GM12878 (cell line): ENCODE measurements at regions not wholly inside any gene's neighbourhood (a gene's known extent, or its start where the extent isn't known, plus 50 kb on each side); places are given as distances from the start of the nearest gene placed in this dataset.

ENCODE experiments used
- ATAC-seq: fragments of 200-7000 bp; cut with Tn5 transposase; 3 replicates; pipeline ENCODE4 v1.9.1; 2020; ENCODE audit warnings: mild to moderate bottlenecking, moderate library complexity
- BruUV-seq: library from RNA; stranded (reverse); fragments of 400-500 nt; replicated peaks from 2 replicates; lab custom pipeline; 2021; lab: Mats Ljungman, UMichigan
- CTCF ChIA-PET: fragments of 300-600 bp; sonication (Branson Sonifier 250); formaldehyde crosslinking; extraction: SDS; loops from one replicate; lab custom pipeline; 2021; ENCODE audit warnings: inconsistent platforms; lab: Yijun Ruan, JAX
- POLR2A ChIA-PET: fragments of 350-600 bp; formaldehyde crosslinking; extraction: SDS; loops from one replicate; lab custom pipeline; 2021; ENCODE audit warnings: inconsistent platforms; lab: Charles Lee
- RAD21 ChIA-PET: fragments of 300-600 bp; sonication (Branson Sonifier 250); formaldehyde crosslinking; loops from one replicate; lab custom pipeline; 2023; ENCODE audit warnings: antibody characterized with exemption; ENCODE audit not compliant: unreplicated experiment; lab: Charles Lee
- SMC1A ChIA-PET: fragments of 300-600 bp; sonication (Branson Sonifier 250); formaldehyde crosslinking; loops from one replicate; lab custom pipeline; 2023; ENCODE audit not compliant: unreplicated experiment, uncharacterized antibody; lab: Charles Lee
- DNase-seq: peaks from one replicate; pipeline ENCODE4 v3.0.0-alpha.2; 2011; ENCODE audit warnings: low read depth, low spot score
- FAIRE-seq: peaks from 3 replicates; lab custom pipeline; 2011; peaks lifted over from hg19 to GRCh38; lab: Jason Lieb, UNC
- H2AFZ ChIP-seq: 2 replicates; pipeline ENCODE4 v1.6.0; 2011; ENCODE audit warnings: low read depth, low read length, control low read depth; ENCODE audit not compliant: control insufficient read depth
- H3K27ac ChIP-seq: 2 replicates; pipeline ENCODE4 v1.5.1; 2011; ENCODE audit warnings: control low read depth; ENCODE audit not compliant: control insufficient read depth, insufficient read depth
- H3K27me3 ChIP-seq, 2 experiments: replicated peaks in 1 of 2; 2 replicates each; pipeline versions ENCODE4 v1.6.0 to v1.6.1; 2011; ENCODE audit warnings: low read length in 1 of 2; ENCODE audit not compliant: control insufficient read depth in 2 of 2, insufficient read depth in 2 of 2
- H3K36me3 ChIP-seq, 2 experiments: 2 replicates each; pipeline ENCODE4 v1.5.1; 2011; ENCODE audit warnings: low read length in 1 of 2; ENCODE audit not compliant: control insufficient read depth in 2 of 2, insufficient read depth in 2 of 2
- H3K4me1 ChIP-seq: 2 replicates; pipeline ENCODE4 v1.6.1; 2011; ENCODE audit warnings: mild to moderate bottlenecking, low read length, moderate library complexity, mixed read lengths; ENCODE audit not compliant: control insufficient read depth, insufficient read depth
- H3K4me2 ChIP-seq: 2 replicates; pipeline ENCODE4 v1.6.0; 2011; ENCODE audit warnings: control low read depth; ENCODE audit not compliant: control insufficient read depth, insufficient read depth
- H3K4me3 ChIP-seq: fragments of 200-600 bp; sonication (generic); 2 replicates; pipeline ENCODE4 v1.5.1; 2016
- H3K79me2 ChIP-seq: 2 replicates; pipeline ENCODE4 v1.6.0; 2011; ENCODE audit warnings: low read length; ENCODE audit not compliant: control insufficient read depth, insufficient read depth
- H3K9ac ChIP-seq: 2 replicates; pipeline ENCODE4 v1.8.0; 2011; ENCODE audit warnings: low read length, control low read depth, mixed read lengths; ENCODE audit not compliant: control insufficient read depth, insufficient read depth
- H3K9me3 ChIP-seq: replicated peaks from 3 replicates; pipeline ENCODE4 v1.5.1; 2011; ENCODE audit warnings: mild to moderate bottlenecking, low read length; ENCODE audit not compliant: control insufficient read depth, insufficient read depth
- H4K20me1 ChIP-seq: 2 replicates; pipeline ENCODE4 v1.6.0; 2011; ENCODE audit not compliant: control insufficient read depth, insufficient read depth
- BCL11A ChIP-seq: IDR thresholded peaks from 2 replicates; pipeline ENCODE4 v1.6.1; 2011; ENCODE audit warnings: low read depth, low read length
- CBX3 ChIP-seq: fragments of 200-600 bp; sonication (generic); IDR thresholded peaks from 2 replicates; pipeline ENCODE4 v1.6.1; 2016; ENCODE audit warnings: low read depth, borderline replicate concordance
- JUNB ChIP-seq: IDR thresholded peaks from 2 replicates; pipeline ENCODE4 v1.6.1; 2016; ENCODE audit warnings: antibody characterized with exemption, mild to moderate bottlenecking
- JUND ChIP-seq: IDR thresholded peaks from 2 replicates; pipeline ENCODE4 v1.6.1; 2012; ENCODE audit warnings: low read depth, mild to moderate bottlenecking, low read length, improper control_type of control experiment, moderate library complexity
- KLF5 ChIP-seq: fragments of 450-650 bp; IDR thresholded peaks from 2 replicates; pipeline ENCODE4 v1.6.1; 2014; ENCODE audit warnings: mild to moderate bottlenecking; ENCODE audit not compliant: partially characterized antibody
- MEF2B ChIP-seq: fragments of 450-650 bp; IDR thresholded peaks from 2 replicates; pipeline ENCODE4 v1.6.1; 2018; ENCODE audit warnings: mild to moderate bottlenecking, moderate library complexity; ENCODE audit not compliant: partially characterized antibody, poor library complexity, severe bottlenecking
- MTA3 ChIP-seq: IDR thresholded peaks from 2 replicates; pipeline ENCODE4 v1.6.1; 2012; ENCODE audit warnings: low read length, inconsistent platforms, borderline replicate concordance
- MYB ChIP-seq: fragments of 150-350 bp; IDR thresholded peaks from 2 replicates; pipeline ENCODE4 v1.6.1; 2014; ENCODE audit warnings: mild to moderate bottlenecking, low read depth, low read length, borderline replicate concordance
- SP1 ChIP-seq: IDR thresholded peaks from one replicate; pipeline ENCODE4 v1.6.1; 2011; ENCODE audit warnings: low read depth, low read length
- SREBF2 ChIP-seq: IDR thresholded peaks from 2 replicates; pipeline ENCODE4 v1.6.1; 2012; ENCODE audit warnings: mild to moderate bottlenecking, low read length
- STAT1 ChIP-seq: fragments of 450-650 bp; conservative IDR thresholded peaks from 2 replicates; pipeline ENCODE4 v1.6.1; 2014; ENCODE audit warnings: antibody characterized with exemption, mild to moderate bottlenecking
- TCF7 ChIP-seq: IDR thresholded peaks from 2 replicates; pipeline ENCODE4 v1.6.1; 2014; ENCODE audit warnings: antibody characterized with exemption, borderline replicate concordance
- ZBTB11 ChIP-seq: fragments of 450-650 bp; formaldehyde crosslinking; IDR thresholded peaks from 2 replicates; pipeline ENCODE4 v1.5.0; 2022; ENCODE audit warnings: mild to moderate bottlenecking, missing genetic modification characterization
- ZNF207 ChIP-seq: fragments of 450-650 bp; IDR thresholded peaks from 2 replicates; pipeline ENCODE4 v1.6.1; 2014; ENCODE audit warnings: antibody characterized with exemption, mild to moderate bottlenecking, borderline replicate concordance
- ZNF274 ChIP-seq: IDR thresholded peaks from one replicate; pipeline ENCODE4 v1.8.0; 2011; ENCODE audit not compliant: insufficient read length, insufficient read depth
- WGBS: methylation state at CpG from one replicate; pipeline ENCODE4 v1.1.6; 2016; ENCODE audit warnings: low lambda C conversion rate; ENCODE audit not compliant: insufficient replicate concordance, insufficient coverage; ENCODE audit errors: missing lambda C conversion rate; 5-methylcytosine and 5-hydroxymethylcytosine counted together
- in situ Hi-C: fragments of 300-500 bp; cut with MboI; formaldehyde crosslinking; loops from 9 replicates; pipeline ENCODE4 v1.14.3; 2018; ENCODE audit warnings: mixed read lengths
- intact Hi-C: fragments of 100-400 bp; cut with micrococcal nuclease; formaldehyde crosslinking; loops from one replicate; pipeline ENCODE4 v1.14.2; 2022; ENCODE audit not compliant: unreplicated experiment

GRCh38 chr1:239719642-239720258 is 333.4 kb downstream of the CHRM3 start:
- in situ Hi-C loops, result no loop called here
- no peaks in the 10 kb centered on the region for H3K4me1 ChIP-seq
- intact Hi-C loops, result no loop called here

GRCh38 chr1:239722035-239722434 is 335.7 kb downstream of the CHRM3 start:
- ATAC-seq (no peak), FAIRE-seq (no peak), DNase-seq (no peak)
- H2AFZ ChIP-seq, result no peak overlapping the region
- CTCF ChIA-PET, result no interaction called here
- RAD21 ChIA-PET, result no interaction called here
- no peak overlapping the region for H3K4me2 ChIP-seq
- SMC1A ChIA-PET, result no interaction called here
- POLR2A ChIA-PET, result no interaction called here
- intact Hi-C loops (no loop called here), in situ Hi-C loops (no loop called here)
- H3K36me3 ChIP-seq, result no peaks in the 10 kb centered on the region
- H3K27me3 ChIP-seq, result no peaks in the 10 kb centered on the region
- no peak overlapping the region for H3K4me3 ChIP-seq
- no peak overlapping the region for H3K27ac ChIP-seq
- H3K4me1 ChIP-seq, result no peaks in the 10 kb centered on the region
- H3K9me3 ChIP-seq, result no peaks in the 10 kb centered on the region; the same call in 2 of the 3 replicates
- H3K9ac ChIP-seq, result no peak overlapping the region
- WGBS, result 58% methylated on average over 1 of the region's 1 CpG
- BruUV-seq, result no TSS peak
- H3K79me2 ChIP-seq, result no peaks in the 10 kb centered on the region
- H4K20me1 ChIP-seq, result no peaks in the 10 kb centered on the region
- no peak for TF ChIP-seq ZNF207
- no peak for TF ChIP-seq ZNF274
- TF ChIP-seq JUNB, result no peak
- TF ChIP-seq ZBTB11, result no peak
- TF ChIP-seq SREBF2, result no peak
- no peak for TF ChIP-seq MTA3
- no peak for TF ChIP-seq KLF5

More at GRCh38 chr1:239719642-239720258, 333.4 kb downstream of the CHRM3 start:
- H3K4me3 ChIP-seq, result no peak overlapping the region
- TF ChIP-seq MEF2B, result no peak
- TF ChIP-seq CBX3, result no peak
- no peak for TF ChIP-seq JUND
- no peak for TF ChIP-seq BCL11A
- no peak for TF ChIP-seq SREBF2
- TF ChIP-seq SP1, result no peak
- no peak for TF ChIP-seq TCF7
- no peak for TF ChIP-seq STAT1
- no peak for TF ChIP-seq MYB
- H2AFZ ChIP-seq, result no peak overlapping the region
- POLR2A ChIA-PET, result no interaction called here
- no peak overlapping the region for H3K27ac ChIP-seq
- no peaks in the 10 kb centered on the region for H4K20me1 ChIP-seq
- no peaks in the 10 kb centered on the region; the same call in 2 of the 3 replicates for H3K9me3 ChIP-seq
- DNase-seq (no peak), ATAC-seq (no peak), FAIRE-seq (no peak)
- BruUV-seq, result no TSS peak
- H3K4me2 ChIP-seq, result no peak overlapping the region
- H3K27me3 ChIP-seq, result no peaks in the 10 kb centered on the region
- no peak overlapping the region for H3K9ac ChIP-seq
- WGBS, result 6% methylated on average over 11 of the region's 11 CpGs
- SMC1A ChIA-PET, result interaction anchor here (1.1 kb wide), 1 partner anchor 42 kb away, joined by 3 read pairs; no protein-coding TSS in a partner anchor
- H3K36me3 ChIP-seq, result no peaks in the 10 kb centered on the region
- CTCF ChIA-PET, result interaction anchor here (1.4 kb wide), 1 partner anchor 178 kb away, joined by 3 read pairs; no protein-coding TSS in a partner anchor
- RAD21 ChIA-PET, result no interaction called here
- H3K79me2 ChIP-seq, result no peaks in the 10 kb centered on the region
